GM12872 (cell line): ENCODE measurements at regions not wholly inside any gene's neighbourhood (a gene's known extent, or its start where the extent isn't known, plus 50 kb on each side); places are given as distances from the start of the nearest gene placed in this dataset.

ENCODE experiments used
- TF ChIP-seq, protein P1 (sequence below): IDR thresholded peaks from 3 replicates; pipeline ENCODE4 v1.5.1; 2011; ENCODE audit warnings: low read depth, mild to moderate bottlenecking, low read length, moderate library complexity; ENCODE audit not compliant: insufficient read depth

DNA sequence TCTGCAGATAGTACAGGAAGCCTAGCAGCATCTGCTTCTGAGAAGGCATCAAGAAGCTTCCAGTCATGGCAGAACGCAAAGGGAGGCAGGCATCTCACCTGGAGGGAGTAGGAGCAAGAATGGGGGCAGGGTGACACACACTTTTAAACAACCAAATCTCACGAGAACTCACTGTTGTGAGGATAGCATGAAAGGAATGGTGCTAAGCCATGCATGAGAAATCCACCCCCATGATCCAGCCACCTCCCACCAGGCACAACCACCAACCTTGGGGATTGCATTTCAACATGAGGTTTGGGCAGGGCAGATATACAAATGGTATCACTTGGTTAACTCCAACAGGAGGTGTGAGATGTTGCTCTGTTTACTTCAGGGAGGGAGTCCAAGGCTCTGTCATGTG lies 612.0 kb upstream of the KIRREL3 start:
- TF ChIP-seq, protein P1, sequence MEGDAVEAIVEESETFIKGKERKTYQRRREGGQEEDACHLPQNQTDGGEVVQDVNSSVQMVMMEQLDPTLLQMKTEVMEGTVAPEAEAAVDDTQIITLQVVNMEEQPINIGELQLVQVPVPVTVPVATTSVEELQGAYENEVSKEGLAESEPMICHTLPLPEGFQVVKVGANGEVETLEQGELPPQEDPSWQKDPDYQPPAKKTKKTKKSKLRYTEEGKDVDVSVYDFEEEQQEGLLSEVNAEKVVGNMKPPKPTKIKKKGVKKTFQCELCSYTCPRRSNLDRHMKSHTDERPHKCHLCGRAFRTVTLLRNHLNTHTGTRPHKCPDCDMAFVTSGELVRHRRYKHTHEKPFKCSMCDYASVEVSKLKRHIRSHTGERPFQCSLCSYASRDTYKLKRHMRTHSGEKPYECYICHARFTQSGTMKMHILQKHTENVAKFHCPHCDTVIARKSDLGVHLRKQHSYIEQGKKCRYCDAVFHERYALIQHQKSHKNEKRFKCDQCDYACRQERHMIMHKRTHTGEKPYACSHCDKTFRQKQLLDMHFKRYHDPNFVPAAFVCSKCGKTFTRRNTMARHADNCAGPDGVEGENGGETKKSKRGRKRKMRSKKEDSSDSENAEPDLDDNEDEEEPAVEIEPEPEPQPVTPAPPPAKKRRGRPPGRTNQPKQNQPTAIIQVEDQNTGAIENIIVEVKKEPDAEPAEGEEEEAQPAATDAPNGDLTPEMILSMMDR: no peak

DNA sequence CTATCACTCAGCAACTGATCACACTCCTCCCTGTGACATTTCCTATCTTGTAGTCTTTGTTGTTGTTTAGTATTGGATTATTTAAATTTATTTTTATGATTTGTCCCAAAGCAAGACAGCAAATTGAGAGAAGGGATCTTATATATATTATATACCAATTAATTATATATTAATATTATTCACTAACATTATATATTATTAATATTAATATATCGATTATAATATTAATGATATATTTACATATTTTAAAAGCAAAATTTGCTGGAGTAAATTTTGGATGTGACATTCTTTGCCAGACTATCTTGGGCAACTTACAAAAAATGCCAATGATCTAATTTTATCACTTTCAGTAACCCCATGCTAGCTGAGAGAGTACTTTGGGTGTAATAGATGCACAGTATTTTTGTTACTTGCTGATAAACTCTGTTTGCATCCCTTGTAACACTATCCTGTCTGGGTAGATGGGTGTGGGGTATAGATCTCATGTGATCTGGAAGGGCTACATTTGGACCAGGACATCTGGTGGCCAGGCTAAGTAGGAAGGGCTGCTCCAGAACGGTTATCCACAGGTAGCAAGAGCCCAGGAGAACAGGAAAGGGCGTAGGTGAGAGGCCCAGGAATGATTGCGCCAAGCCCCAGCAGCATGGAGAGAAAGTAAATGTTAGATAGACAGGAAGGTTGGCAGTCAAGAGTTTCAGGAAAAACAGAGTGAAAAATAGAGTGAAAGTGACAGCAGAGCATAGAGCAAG lies 608.6 kb upstream of the KIRREL3 start:
- TF ChIP-seq, protein P1: no peak

DNA sequence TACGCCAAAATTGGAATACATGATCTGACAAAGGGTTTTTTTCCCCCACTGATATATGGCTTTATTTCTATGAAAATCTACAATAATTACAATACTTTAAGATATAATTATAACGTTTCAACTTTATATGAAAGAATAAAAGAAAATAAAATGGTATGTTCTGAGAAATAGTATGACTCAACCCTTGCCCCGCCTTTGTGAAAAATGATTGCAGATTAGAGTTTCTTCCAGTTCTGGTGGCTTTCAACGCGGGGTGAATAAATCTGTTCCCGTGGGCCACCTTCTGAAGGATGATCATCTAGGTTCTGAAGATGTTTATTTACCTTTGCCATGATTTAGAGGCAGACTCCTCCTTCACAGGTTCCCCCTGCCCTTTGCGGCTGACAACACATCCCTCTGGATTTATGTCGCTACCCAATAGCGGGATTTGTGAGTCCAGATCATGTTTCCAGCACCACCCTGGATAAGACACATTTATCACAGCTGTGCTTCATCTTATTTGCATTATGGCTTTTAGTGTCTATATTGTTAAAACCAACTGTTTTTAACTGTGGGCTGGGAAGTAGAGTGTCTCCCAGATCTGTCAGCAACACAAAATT lies 607.0 kb upstream of the KIRREL3 start:
- TF ChIP-seq, protein P1: no peak

DNA sequence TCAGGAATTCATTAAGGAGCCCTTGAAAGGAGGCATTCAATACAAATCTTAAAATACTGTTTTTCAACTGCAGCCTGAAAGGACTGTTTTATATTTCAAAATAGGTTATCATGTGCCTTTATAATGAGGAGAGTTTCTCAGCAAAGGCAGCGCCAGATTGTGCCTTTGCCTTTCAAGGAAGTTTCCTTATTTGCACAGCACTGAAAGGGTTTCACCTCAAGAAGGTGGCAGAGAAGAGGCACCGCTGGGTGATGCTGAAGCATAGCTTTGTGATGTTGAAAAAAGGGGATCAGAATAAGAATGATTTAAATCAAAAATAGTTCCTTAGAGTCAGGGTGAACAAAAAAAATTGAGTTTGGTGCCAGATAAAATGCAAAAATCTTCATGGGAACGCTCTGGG lies 601.0 kb upstream of the KIRREL3 start:
- TF ChIP-seq, protein P1: no peak

DNA sequence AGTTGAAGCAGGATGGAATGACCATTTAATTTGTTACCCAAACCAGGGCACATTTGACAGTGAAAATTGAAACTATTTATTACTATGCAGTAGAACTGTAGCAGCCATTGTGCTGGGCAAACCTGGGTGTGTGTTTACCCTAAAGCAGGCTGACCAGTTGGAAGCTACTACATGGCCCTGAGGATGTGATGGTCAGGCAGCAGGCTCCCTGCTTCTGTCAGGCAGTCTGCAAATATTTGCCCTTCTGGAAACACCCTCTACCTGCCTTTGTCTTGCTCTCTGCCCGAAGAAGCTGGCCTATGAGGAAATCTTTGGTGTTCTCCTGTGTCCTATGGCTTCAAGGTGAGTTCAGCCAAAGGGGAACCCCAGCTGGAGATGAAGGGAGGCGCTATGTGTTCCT lies 600.1 kb upstream of the KIRREL3 start:
- TF ChIP-seq, protein P1: no peak

DNA sequence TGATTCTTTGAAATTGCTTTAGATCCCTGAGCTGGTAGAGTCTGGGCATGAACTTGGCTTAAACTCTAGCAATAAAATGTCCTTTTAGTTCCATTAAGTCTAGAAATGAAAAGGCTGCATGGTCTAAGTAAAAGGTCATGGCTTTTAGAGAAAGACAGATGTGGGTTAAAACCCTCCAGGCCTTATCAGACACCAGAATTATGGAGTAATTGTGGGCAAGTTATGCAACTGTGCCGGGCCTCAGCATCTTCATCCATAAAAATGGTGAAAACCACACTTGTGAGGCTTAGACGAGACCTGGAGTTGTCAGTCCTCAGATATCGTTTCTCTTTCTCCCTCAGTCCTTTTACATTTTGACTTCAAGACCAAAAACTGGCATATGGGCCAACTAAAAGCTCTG lies 597.9 kb upstream of the KIRREL3 start:
- TF ChIP-seq, protein P1: no peak

DNA sequence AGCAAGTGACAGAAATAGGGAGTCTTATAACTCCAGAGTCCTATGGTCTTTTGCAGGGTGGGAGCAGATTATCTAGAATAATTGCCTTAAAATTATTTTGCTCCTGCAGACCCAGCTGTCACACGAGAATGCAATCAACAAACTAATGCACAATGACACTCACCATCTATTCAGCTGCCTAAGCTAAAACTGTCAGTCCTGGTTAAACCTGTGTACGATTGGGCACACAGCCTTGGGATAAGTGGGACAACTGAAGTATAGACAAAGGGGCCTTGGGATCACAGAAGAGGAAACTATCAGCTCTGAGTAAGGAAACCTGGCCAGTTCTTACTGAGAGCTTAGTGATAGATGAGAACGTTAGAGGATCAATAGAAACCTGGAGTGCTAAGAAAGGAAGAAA lies 595.9 kb upstream of the KIRREL3 start:
- TF ChIP-seq, protein P1: no peak
